ENCODE measurements at regions not wholly inside any gene's neighbourhood (a gene's known extent, or its start where the extent isn't known, plus 50 kb on each side); places are given as distances from the start of the nearest gene placed in this dataset.

- TF ChIP-seq CREB1 (IDR thresholded peaks at IDR 0.05; ENCODE audit: low read depth) (no peak), USF1 (IDR thresholded peaks at IDR 0.05) (no peak)
Observed at GRCh38 chr7:112665709-112666108, 124.5 kb downstream of the TMEM168 start.

GRCh38 chr7:112668561-112668960 lies 121.6 kb downstream of the TMEM168 start:
- TF ChIP-seq RAD21 (IDR thresholded peaks at IDR 0.05; ENCODE audit: low read depth): no peak
- no peak for TF ChIP-seq CEBPB (IDR thresholded peaks at IDR 0.05)
- no peak for TF ChIP-seq FOXM1 (IDR thresholded peaks at IDR 0.05; ENCODE audit: borderline replicate concordance, low read depth)
- TF ChIP-seq NFIC (IDR thresholded peaks at IDR 0.05): no peak
- TF ChIP-seq EP300 (IDR thresholded peaks at IDR 0.05; ENCODE audit: borderline replicate concordance): no peak
- no peak for TF ChIP-seq CREB1 (IDR thresholded peaks at IDR 0.05; ENCODE audit: low read depth)
- TF ChIP-seq TAF1 (IDR thresholded peaks at IDR 0.05; ENCODE audit: low read depth): no peak
- no peak for TF ChIP-seq MAX (IDR thresholded peaks at IDR 0.05)
- TF ChIP-seq TCF12 (IDR thresholded peaks at IDR 0.05; ENCODE audit: low read depth): no peak
- TF ChIP-seq EGR1 (IDR thresholded peaks at IDR 0.05): no peak
- no peak for TF ChIP-seq YY1 (IDR thresholded peaks at IDR 0.05; ENCODE audit: low read depth)
- TF ChIP-seq ZBTB7A (IDR thresholded peaks at IDR 0.05; ENCODE audit: low read depth): no peak
- TF ChIP-seq TEAD4 (IDR thresholded peaks at IDR 0.05): no peak
- TF ChIP-seq REST (IDR thresholded peaks at IDR 0.05; ENCODE audit: low read depth): no peak

GRCh38 chr7:112669306-112669705 lies 120.9 kb downstream of the TMEM168 start:
- TF ChIP-seq RAD21 (IDR thresholded peaks at IDR 0.05; ENCODE audit: low read depth): no peak
- TF ChIP-seq CEBPB (IDR thresholded peaks at IDR 0.05): no peak
- no peak for TF ChIP-seq TCF12 (IDR thresholded peaks at IDR 0.05; ENCODE audit: low read depth)
- TF ChIP-seq REST (IDR thresholded peaks at IDR 0.05; ENCODE audit: low read depth): no peak

- TF ChIP-seq TCF12 (IDR thresholded peaks at IDR 0.05; ENCODE audit: low read depth) (no peak), MAX (IDR thresholded peaks at IDR 0.05) (no peak), REST (IDR thresholded peaks at IDR 0.05; ENCODE audit: low read depth) (no peak), CEBPB (IDR thresholded peaks at IDR 0.05) (no peak), NFIC (IDR thresholded peaks at IDR 0.05) (no peak), EGR1 (IDR thresholded peaks at IDR 0.05) (no peak), YY1 (IDR thresholded peaks at IDR 0.05; ENCODE audit: low read depth) (no peak), FOXM1 (IDR thresholded peaks at IDR 0.05; ENCODE audit: borderline replicate concordance, low read depth) (no peak), TEAD4 (IDR thresholded peaks at IDR 0.05) (no peak), CREB1 (IDR thresholded peaks at IDR 0.05; ENCODE audit: low read depth) (no peak), TAF1 (IDR thresholded peaks at IDR 0.05; ENCODE audit: low read depth) (no peak), USF1 (IDR thresholded peaks at IDR 0.05) (no peak), ZBTB7A (IDR thresholded peaks at IDR 0.05; ENCODE audit: low read depth) (no peak), EP300 (IDR thresholded peaks at IDR 0.05; ENCODE audit: borderline replicate concordance) (no peak), RAD21 (IDR thresholded peaks at IDR 0.05; ENCODE audit: low read depth) (no peak)
Observed at GRCh38 chr7:112670193-112670592, 120.0 kb downstream of the TMEM168 start.

- TF ChIP-seq TCF12 (IDR thresholded peaks at IDR 0.05; ENCODE audit: low read depth) (no peak), USF1 (IDR thresholded peaks at IDR 0.05) (no peak), YY1 (IDR thresholded peaks at IDR 0.05; ENCODE audit: low read depth) (no peak), RAD21 (IDR thresholded peaks at IDR 0.05; ENCODE audit: low read depth) (no peak), REST (IDR thresholded peaks at IDR 0.05; ENCODE audit: low read depth) (no peak), NFIC (IDR thresholded peaks at IDR 0.05) (no peak), CREB1 (IDR thresholded peaks at IDR 0.05; ENCODE audit: low read depth) (no peak), MAX (IDR thresholded peaks at IDR 0.05) (no peak), ZBTB7A (IDR thresholded peaks at IDR 0.05; ENCODE audit: low read depth) (no peak), TAF1 (IDR thresholded peaks at IDR 0.05; ENCODE audit: low read depth) (no peak), EGR1 (IDR thresholded peaks at IDR 0.05) (no peak), TEAD4 (IDR thresholded peaks at IDR 0.05) (no peak), EP300 (IDR thresholded peaks at IDR 0.05; ENCODE audit: borderline replicate concordance) (no peak), CEBPB (IDR thresholded peaks at IDR 0.05) (no peak)
Observed at GRCh38 chr7:112678626-112679025, 111.6 kb downstream of the TMEM168 start.

All from Ishikawa (cell line).